Nephron progenitor cell (in vitro differentiated cells): ENCODE measurements at regions not wholly inside any gene's neighbourhood (a gene's known extent, or its start where the extent isn't known, plus 50 kb on each side); places are given as distances from the start of the nearest gene placed in this dataset.
"Not testable (repeated sequence)": the region's sequence is repeated elsewhere in the genome, so short reads cannot be mapped to it uniquely, and the experiment has no call there.

Experiments used
- DNase-seq: peaks from one replicate; pipeline ENCODE4 v3.0.0; 2021
- H3K27ac Mint-ChIP-seq: 2 replicates; pipeline ENCODE4 v1.8.0; 2021; ENCODE audit warnings: mild to moderate bottlenecking, moderate library complexity, mixed read lengths
- H3K27me3 Mint-ChIP-seq: 2 replicates; pipeline ENCODE4 v1.8.0; 2021; ENCODE audit warnings: mild to moderate bottlenecking, low read depth, mixed read lengths; ENCODE audit not compliant: poor library complexity
- H3K36me3 Mint-ChIP-seq: 2 replicates; pipeline ENCODE4 v1.8.0; 2021; ENCODE audit warnings: low read depth, mixed read lengths
- H3K4me1 Mint-ChIP-seq: 2 replicates; pipeline ENCODE4 v1.8.0; 2021; ENCODE audit warnings: mixed read lengths
- H3K4me3 Mint-ChIP-seq: 2 replicates; pipeline ENCODE4 v1.8.0; 2021; ENCODE audit warnings: mild to moderate bottlenecking, moderate library complexity, mixed read lengths
- H3K9me3 Mint-ChIP-seq: 2 replicates; pipeline ENCODE4 v1.8.0; 2021; ENCODE audit warnings: mild to moderate bottlenecking, moderate library complexity, mixed read lengths
- CTCF ChIP-seq: fragments of 200-600 bp; sonication (generic); IDR thresholded peaks from 2 replicates; pipeline ENCODE4 v1.5.0; 2021; ENCODE audit warnings: antibody characterized with exemption

GRCh38 chr4:127518046-127518445 is 114.7 kb upstream of the INTU start:
- Mint-ChIP-seq H3K9me3 (no peaks in the 10 kb centered on the region), H3K36me3 (no peaks in the 10 kb centered on the region), H3K4me1 (peaks cover 6% of the 10 kb centered on the region), H3K27me3 (no peaks in the 10 kb centered on the region), H3K27ac (no peak overlapping the region), H3K4me3 (no peak overlapping the region)
- no peak for TF ChIP-seq CTCF
- no peak for DNase-seq

GRCh38 chr4:127521463-127521862 is 111.3 kb upstream of the INTU start:
- no peak for TF ChIP-seq CTCF
- peaks cover 4% of the 10 kb centered on the region for H3K9me3 Mint-ChIP-seq
- H3K27ac Mint-ChIP-seq: no peak overlapping the region
- no peak for DNase-seq
- H3K4me1 Mint-ChIP-seq: peaks cover 5% of the 10 kb centered on the region
- H3K27me3 Mint-ChIP-seq: no peaks in the 10 kb centered on the region
- H3K4me3 Mint-ChIP-seq: no peak overlapping the region
- no peaks in the 10 kb centered on the region for H3K36me3 Mint-ChIP-seq

GRCh38 chr4:127523369-127523768 is 109.4 kb upstream of the INTU start:
- H3K9me3 Mint-ChIP-seq: peaks cover 4% of the 10 kb centered on the region
- H3K36me3 Mint-ChIP-seq: no peaks in the 10 kb centered on the region
- no peaks in the 10 kb centered on the region for H3K27me3 Mint-ChIP-seq
- H3K27ac Mint-ChIP-seq: no peak overlapping the region
- H3K4me3 Mint-ChIP-seq: no peak overlapping the region
- H3K4me1 Mint-ChIP-seq: peaks cover 5% of the 10 kb centered on the region
- no peak for DNase-seq
- no peak for TF ChIP-seq CTCF

GRCh38 chr4:127525608-127526007 is 107.1 kb upstream of the INTU start:
- no peak for DNase-seq
- Mint-ChIP-seq H3K27ac (no peak overlapping the region), H3K4me1 (peaks cover 5% of the 10 kb centered on the region), H3K4me3 (no peak overlapping the region), H3K9me3 (peaks cover 4% of the 10 kb centered on the region), H3K36me3 (no peaks in the 10 kb centered on the region), H3K27me3 (no peaks in the 10 kb centered on the region)
- no peak for TF ChIP-seq CTCF

- no peaks in the 10 kb centered on the region for H3K27me3 Mint-ChIP-seq
Measured at GRCh38 chr4:127528302-127528701, 104.5 kb upstream of the INTU start.

GRCh38 chr4:127529879-127530278 is 102.9 kb upstream of the INTU start:
- H3K27ac Mint-ChIP-seq, DNase-seq, H3K9me3 Mint-ChIP-seq, H3K36me3 Mint-ChIP-seq, H3K4me3 Mint-ChIP-seq, H3K4me1 Mint-ChIP-seq, H3K27me3 Mint-ChIP-seq: not testable (repeated sequence)

More at GRCh38 chr4:127528302-127528701, 104.5 kb upstream of the INTU start:
- Mint-ChIP-seq H3K4me1 (peaks cover 5% of the 10 kb centered on the region), H3K9me3 (peaks cover 4% of the 10 kb centered on the region), H3K36me3 (no peaks in the 10 kb centered on the region), H3K4me3 (no peak overlapping the region), H3K27ac (peak overlapping the region; percentile 3)
- TF ChIP-seq CTCF: no peak
- no peak for DNase-seq
